ENCODE measurements at regions not wholly inside any gene's neighbourhood (a gene's known extent, or its start where the extent isn't known, plus 50 kb on each side); places are given as distances from the start of the nearest gene placed in this dataset.

DNA sequence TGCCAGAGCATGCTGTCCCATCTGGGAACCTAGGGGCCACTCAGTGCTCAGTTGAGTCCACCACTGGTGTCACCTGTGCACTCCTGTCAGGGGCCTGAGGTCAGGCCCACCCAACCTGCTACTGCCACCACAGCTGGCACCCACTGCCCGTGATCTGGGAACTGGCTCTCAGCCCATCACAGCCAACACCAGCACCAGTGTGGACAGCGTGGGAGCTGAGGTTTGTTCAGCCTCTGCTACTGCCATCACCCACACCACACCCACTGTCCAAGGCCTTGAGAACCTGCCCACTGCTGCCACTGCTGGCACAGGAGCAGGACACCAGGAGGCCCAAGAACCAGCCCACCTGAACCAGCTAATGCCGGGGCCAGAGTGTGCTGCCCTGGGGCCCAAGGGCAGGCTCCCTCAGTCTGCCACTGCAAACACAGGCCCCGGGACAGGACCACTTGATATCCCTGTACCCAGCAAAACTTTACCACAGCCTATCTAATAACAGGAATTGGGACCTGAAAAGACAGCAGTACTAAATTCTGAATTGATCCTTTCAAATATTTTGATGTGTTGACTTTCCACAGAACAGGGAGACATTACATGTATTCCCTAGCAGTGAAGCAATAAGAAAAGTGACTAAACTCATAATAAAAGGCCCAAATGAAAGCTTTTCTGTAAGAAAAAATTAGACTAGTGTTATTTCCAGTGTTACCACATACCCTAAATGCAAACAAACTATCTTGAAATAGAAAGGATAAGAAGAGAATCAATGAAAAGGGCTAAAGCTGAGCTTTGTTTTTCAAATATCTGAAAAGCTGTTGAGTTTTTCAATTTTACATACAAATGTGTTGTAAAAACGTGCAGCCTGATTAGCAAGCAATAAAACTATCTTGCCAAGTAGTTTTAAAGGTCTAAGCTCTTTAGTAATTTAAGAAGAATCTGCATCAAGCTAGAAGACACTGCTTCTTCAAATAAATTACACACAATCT, 640.7 kb downstream of the METTL4 start:
- H3K27ac ChIP-seq (ENCODE audit: low read depth in 2 of 2, low read length in 2 of 2): no peak overlapping the region
- no peaks in the 10 kb centered on the region for H3K36me3 ChIP-seq (ENCODE audit: control insufficient read depth in 2 of 3, insufficient read depth in 3 of 3, low read length in 3 of 3)
- no peaks in the 10 kb centered on the region for H3K27me3 ChIP-seq (ENCODE audit: control insufficient read depth, insufficient read depth, low read length)
- TF ChIP-seq, protein P1, sequence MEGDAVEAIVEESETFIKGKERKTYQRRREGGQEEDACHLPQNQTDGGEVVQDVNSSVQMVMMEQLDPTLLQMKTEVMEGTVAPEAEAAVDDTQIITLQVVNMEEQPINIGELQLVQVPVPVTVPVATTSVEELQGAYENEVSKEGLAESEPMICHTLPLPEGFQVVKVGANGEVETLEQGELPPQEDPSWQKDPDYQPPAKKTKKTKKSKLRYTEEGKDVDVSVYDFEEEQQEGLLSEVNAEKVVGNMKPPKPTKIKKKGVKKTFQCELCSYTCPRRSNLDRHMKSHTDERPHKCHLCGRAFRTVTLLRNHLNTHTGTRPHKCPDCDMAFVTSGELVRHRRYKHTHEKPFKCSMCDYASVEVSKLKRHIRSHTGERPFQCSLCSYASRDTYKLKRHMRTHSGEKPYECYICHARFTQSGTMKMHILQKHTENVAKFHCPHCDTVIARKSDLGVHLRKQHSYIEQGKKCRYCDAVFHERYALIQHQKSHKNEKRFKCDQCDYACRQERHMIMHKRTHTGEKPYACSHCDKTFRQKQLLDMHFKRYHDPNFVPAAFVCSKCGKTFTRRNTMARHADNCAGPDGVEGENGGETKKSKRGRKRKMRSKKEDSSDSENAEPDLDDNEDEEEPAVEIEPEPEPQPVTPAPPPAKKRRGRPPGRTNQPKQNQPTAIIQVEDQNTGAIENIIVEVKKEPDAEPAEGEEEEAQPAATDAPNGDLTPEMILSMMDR (IDR thresholded peaks at IDR 0.05; ENCODE audit: borderline replicate concordance, extremely low read depth, insufficient read depth): no peak
- H3K9ac ChIP-seq (ENCODE audit: low read length in 3 of 3): no peak overlapping the region
- DNase-seq (peak in 1 of 5 donors; percentile 63), FAIRE-seq (no peak)
- no peaks in the 10 kb centered on the region for H3K9me3 ChIP-seq (ENCODE audit: control insufficient read depth in 2 of 3, insufficient read depth in 1 of 3, low read length in 3 of 3)
- no peak overlapping the region for H3K4me3 ChIP-seq (ENCODE audit: low read length in 3 of 3)
- H3K4me1 ChIP-seq (ENCODE audit: control insufficient read depth in 2 of 3, insufficient read depth in 2 of 3, low read depth in 1 of 3, low read length in 3 of 3): no peaks in the 10 kb centered on the region
- intact Hi-C loops (cut with DNase I): no loop called here

DNA sequence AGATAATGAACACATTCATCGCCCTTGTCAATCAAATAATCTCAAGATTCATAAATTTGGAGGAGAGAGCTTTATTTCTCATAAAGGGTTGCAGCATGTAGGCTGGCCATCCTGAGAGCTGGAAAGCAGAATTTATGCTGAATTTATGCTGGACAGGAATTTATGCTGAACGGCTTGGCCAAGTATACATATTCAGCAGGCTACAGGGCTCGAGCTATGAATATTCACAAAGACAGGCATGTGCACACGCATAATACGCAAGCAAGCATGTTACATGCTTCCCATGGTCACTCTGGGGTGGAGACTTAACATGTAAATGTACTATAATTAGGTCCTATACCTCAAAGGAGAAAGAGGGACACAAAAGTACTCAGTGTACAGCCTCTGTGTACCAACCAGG, 618.8 kb downstream of the METTL4 start:
- TF ChIP-seq, protein P1 (IDR thresholded peaks at IDR 0.05; ENCODE audit: borderline replicate concordance, extremely low read depth, insufficient read depth): no peak
- no peak overlapping the region for H3K4me3 ChIP-seq (ENCODE audit: low read length in 3 of 3)
- H3K9me3 ChIP-seq (ENCODE audit: control insufficient read depth in 2 of 3, insufficient read depth in 1 of 3, low read length in 3 of 3): no peaks in the 10 kb centered on the region
- no peak overlapping the region for H3K9ac ChIP-seq (ENCODE audit: low read length in 3 of 3)
- intact Hi-C loops (cut with DNase I): no loop called here
- DNase-seq (no peak), FAIRE-seq (no peak)
- no peaks in the 10 kb centered on the region for H3K36me3 ChIP-seq (ENCODE audit: control insufficient read depth in 2 of 3, insufficient read depth in 3 of 3, low read length in 3 of 3)
- H3K4me1 ChIP-seq (ENCODE audit: control insufficient read depth in 2 of 3, insufficient read depth in 2 of 3, low read depth in 1 of 3, low read length in 3 of 3): no peaks in the 10 kb centered on the region
- no peak overlapping the region for H3K27ac ChIP-seq (ENCODE audit: low read depth in 2 of 2, low read length in 2 of 2)
- H3K27me3 ChIP-seq (ENCODE audit: control insufficient read depth, insufficient read depth, low read length): no peaks in the 10 kb centered on the region

DNA sequence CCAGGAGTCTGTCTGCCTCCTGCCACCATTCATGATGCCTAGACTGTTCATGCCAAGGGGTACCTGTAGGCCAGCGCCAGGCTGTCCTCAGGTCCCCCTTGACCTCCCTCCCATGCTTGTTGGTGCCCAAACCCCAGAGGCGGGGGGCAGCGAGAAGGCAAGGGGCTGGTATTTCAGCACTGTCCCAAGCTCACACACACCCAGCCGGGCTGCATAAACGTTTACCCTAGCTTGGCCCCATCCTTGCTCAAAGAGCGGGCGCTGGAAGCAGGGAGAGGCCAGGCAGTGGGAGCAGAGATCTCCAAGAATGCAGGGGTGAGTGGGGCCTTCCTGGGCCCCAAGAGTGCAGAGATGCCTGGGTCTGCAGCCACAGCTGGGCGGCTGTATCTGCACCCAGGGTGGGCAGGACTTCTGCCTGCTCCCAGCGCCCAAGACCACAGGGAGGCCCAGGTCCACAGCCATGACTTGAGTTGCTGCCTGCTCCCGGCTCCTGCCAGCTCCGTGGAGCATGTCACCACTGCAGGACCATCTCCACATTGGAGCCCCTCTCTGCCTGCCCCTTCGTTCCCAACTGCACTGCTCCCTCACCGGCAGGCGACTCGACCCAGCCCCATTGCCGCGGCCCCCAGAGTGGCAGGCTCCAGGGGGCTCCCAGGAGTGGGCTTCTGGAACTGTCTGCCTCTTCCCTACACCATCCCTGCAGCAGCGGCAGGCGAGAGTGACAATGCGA, 616.6 kb downstream of the METTL4 start:
- H3K9me3 ChIP-seq (ENCODE audit: control insufficient read depth in 2 of 3, insufficient read depth in 1 of 3, low read length in 3 of 3): no peaks in the 10 kb centered on the region
- intact Hi-C loops (cut with DNase I): no loop called here
- no peaks in the 10 kb centered on the region for H3K27me3 ChIP-seq (ENCODE audit: control insufficient read depth, insufficient read depth, low read length)
- FAIRE-seq (no peak), DNase-seq (peak in 1 of 5 donors; percentile 62)
- H3K4me1 ChIP-seq (ENCODE audit: control insufficient read depth in 2 of 3, insufficient read depth in 2 of 3, low read depth in 1 of 3, low read length in 3 of 3): no peaks in the 10 kb centered on the region
- H3K36me3 ChIP-seq (ENCODE audit: control insufficient read depth in 2 of 3, insufficient read depth in 3 of 3, low read length in 3 of 3): no peaks in the 10 kb centered on the region
- H3K9ac ChIP-seq (ENCODE audit: low read length in 3 of 3): no peak overlapping the region
- TF ChIP-seq, protein P1 (IDR thresholded peaks at IDR 0.05; ENCODE audit: borderline replicate concordance, extremely low read depth, insufficient read depth): no peak
- no peak overlapping the region for H3K27ac ChIP-seq (ENCODE audit: low read depth in 2 of 2, low read length in 2 of 2)
- H3K4me3 ChIP-seq (ENCODE audit: low read length in 3 of 3): no peak overlapping the region

Measured in kidney (tissue), 13 donors.